ENCODE measurements at regions not wholly inside any gene's neighbourhood (a gene's known extent, or its start where the extent isn't known, plus 50 kb on each side); places are given as distances from the start of the nearest gene placed in this dataset.

GRCh38 chr13:88824218-88824617, 1153.0 kb downstream of the SLITRK5 start:
- TF ChIP-seq CTCF (IDR thresholded peaks at IDR 0.05): no peak
- TF ChIP-seq EZH2phosphoT487 (IDR thresholded peaks at IDR 0.05): no peak
- TF ChIP-seq EZH2 (IDR thresholded peaks at IDR 0.05): no peak

All from neural progenitor cell (in vitro differentiated cells).